ENCODE measurements at regions not wholly inside any gene's neighbourhood (a gene's known extent, or its start where the extent isn't known, plus 50 kb on each side); places are given as distances from the start of the nearest gene placed in this dataset.

GRCh38 chr19:28521614-28522544, 691.1 kb downstream of the UQCRFS1 start:
- DNase-seq, result no peak

DNA sequence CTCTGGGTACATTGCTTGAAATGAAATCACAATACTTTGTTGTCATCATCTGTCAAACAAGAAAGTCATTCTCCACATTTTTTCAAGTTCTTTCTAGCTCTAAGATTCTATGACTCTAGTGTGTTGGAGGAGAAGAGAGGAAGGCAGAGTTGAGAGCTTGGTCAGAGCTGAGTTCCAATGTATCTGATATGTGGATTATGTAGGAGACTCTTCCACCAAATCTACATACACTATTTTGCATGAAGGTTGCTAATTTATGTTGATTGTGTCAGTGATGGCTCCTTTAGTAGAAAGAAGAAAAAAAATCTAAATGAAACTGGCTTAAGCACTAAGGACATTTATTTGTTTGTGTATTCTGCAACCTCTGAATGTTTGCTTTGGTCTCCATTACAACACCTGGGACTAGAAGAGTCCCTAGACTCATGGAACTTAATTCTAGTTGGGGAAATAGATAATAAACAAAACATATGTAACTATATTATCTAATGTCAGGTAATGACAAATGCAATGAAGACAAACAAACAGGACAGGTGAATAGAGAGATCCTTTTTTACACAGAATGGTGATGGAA, 691.9 kb downstream of the UQCRFS1 start:
- no peak for DNase-seq

GRCh38 chr19:28519952-28520861, 692.7 kb downstream of the UQCRFS1 start:
- DNase-seq, result no peak

DNA sequence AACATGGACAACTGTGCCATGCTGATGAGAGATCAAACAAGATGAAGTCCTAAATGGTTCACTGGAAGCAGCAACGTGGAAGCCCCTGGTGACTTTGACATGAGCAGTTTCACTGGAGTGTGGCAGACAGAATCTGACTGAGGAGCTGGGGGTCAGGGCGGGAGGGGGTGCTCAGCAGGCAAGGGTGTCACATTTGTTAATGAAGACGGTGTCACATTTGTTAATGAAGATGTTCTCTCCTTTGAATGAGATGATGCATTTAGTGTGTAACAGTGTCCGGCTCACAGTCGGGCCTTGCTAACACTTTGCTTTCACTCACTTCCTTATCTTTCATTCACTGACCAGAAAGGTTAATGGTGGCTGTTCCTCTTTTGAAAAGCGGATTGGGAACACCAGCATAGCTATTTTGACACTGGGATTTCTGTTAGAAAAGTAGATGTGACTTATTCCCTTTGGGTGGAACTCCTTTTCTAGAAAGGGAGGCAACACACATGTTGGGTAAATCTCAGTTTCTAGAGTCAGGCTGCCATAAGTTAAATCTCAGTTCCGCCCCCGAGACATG, 693.7 kb downstream of the UQCRFS1 start:
- no peak for DNase-seq

DNA sequence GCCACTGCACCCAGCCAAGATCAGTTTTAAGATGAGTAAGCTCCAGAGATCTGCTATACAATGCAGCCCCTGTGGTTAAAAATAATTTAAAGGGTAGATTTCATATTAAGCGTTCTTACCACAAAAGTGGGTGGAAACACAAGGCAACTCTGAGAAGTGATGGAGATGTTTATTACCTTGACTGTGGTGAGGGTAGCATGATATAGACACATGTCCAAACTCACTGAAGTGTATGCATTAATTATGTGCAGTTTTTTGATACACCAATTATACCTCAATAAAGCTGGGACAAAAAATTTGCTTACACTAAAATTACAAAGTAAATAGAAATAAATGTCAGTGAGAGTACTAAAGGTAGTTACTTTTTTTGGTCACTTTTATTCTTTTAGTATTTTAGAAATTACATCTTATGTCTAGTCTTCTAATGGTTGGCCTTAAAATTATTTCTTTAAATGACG, 696.5 kb downstream of the UQCRFS1 start:
- no peak for DNase-seq

GRCh38 chr19:28514166-28514565, 698.8 kb downstream of the UQCRFS1 start:
- no peak for DNase-seq

GRCh38 chr19:28511655-28512054, 701.3 kb downstream of the UQCRFS1 start:
- DNase-seq, result no peak

- DNase-seq, result no peak
Measured at GRCh38 chr19:28509079-28509895, 703.7 kb downstream of the UQCRFS1 start.

DNA sequence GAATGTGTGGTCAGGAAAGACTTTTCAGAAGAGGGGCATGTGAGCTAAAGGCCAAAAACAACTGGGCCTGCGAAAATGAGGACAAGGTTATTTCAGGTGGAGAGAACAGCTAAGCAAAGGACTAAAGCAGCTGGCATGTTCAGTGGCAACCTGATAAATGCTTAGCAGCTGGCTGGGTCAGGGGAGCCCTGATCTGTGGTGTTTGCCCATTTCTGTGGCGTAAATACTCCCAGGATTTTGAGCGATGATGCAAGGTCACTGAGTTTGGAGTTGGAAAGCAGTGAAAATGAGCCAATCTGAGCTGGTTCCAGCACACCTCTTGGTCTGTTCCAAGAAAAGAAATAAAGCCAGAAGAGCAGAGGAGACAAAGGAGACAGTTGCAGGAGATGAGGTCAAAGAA, 704.3 kb downstream of the UQCRFS1 start:
- no peak for DNase-seq

DNA sequence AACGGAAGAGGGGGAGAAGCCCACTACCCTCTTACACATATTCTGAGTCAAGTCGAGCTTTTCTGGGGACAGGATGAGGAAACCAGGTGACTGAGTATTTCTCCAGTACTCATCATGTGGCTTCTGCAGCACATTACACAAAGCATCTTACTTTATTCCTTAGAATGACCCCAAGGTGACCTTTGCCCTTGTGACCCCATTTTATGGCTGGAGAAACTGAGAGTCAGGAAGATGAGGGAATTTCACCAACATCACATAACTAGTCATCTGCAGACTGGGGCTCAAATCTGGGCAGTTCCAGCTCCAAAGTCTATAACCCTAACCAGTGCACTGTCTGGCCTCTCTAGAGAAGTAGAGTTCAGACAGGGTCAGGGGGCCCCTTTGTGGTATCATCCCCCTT, 707.0 kb downstream of the UQCRFS1 start:
- DNase-seq, result no peak

- no peak for DNase-seq
Measured at GRCh38 chr19:28505134-28505533, 707.8 kb downstream of the UQCRFS1 start.

DNA sequence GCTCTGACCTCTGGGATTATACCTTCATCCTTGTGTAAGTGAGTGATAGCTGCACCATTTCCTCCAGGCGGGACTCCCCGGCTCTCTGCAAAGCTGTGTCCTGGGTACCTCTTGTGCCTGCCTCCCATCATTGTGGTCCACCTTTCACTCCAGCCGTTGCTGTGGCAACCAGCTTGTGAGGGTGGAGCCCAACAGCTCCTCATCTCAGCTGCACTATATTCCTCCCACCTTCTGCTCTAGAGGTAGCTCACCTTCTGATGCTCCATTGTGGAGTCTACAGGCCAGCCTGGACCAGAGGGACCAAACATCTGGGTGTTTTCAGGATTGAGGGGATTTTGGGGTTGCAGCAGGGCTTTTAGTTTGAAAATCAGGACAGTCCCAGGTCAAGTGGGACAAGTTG, 708.2 kb downstream of the UQCRFS1 start:
- DNase-seq, result no peak

DNA sequence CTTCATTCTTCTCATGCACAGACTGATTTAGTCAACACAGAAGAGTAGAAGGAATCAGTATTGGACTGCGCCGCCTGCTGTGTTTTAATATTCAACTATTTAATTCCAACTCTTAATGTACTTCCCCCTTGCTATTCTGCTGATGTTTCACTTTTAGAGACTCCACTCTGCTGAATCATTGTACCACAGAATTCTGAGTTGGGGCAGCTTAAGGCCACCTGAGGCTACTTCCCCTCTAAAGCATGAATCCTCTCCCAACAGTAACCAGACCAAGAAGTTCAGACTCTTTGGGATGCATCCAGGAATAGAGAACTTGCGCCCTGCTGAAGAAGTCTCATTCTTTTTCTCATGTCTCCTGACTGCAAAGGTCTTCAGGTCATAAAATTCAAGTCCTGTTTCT, 708.8 kb downstream of the UQCRFS1 start:
- DNase-seq, result no peak

GRCh38 chr19:28502879-28503734, 709.8 kb downstream of the UQCRFS1 start:
- no peak for DNase-seq

GRCh38 chr19:28501976-28502375, 711.0 kb downstream of the UQCRFS1 start:
- no peak for DNase-seq

GRCh38 chr19:28500982-28501630, 711.8 kb downstream of the UQCRFS1 start:
- DNase-seq, result no peak

- DNase-seq, result no peak
Measured at GRCh38 chr19:28500296-28500695, 712.7 kb downstream of the UQCRFS1 start.

DNA sequence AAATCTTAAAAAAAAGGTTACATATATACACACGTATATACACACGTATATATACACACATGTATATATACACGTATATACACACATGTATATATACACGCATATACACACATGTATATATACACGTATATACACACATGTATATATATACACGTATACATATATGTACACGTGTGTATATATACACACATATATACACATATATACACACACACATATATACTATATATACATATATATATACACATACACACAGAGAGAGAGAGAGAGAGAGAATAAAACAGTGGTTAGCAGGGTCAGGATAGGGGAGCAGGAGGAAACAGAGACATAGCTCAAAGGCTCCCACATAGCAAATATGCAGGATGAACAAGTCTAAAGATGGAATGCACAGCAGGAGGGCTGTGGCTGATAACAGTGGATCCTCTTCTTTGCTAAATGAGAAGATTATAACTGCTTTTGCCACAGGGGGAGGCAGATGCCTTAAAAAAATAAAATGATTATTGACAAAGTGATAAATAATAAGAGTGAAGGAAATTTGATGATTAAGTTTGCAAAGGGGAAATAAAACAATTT, 714.5 kb downstream of the UQCRFS1 start:
- DNase-seq, result no peak

DNA sequence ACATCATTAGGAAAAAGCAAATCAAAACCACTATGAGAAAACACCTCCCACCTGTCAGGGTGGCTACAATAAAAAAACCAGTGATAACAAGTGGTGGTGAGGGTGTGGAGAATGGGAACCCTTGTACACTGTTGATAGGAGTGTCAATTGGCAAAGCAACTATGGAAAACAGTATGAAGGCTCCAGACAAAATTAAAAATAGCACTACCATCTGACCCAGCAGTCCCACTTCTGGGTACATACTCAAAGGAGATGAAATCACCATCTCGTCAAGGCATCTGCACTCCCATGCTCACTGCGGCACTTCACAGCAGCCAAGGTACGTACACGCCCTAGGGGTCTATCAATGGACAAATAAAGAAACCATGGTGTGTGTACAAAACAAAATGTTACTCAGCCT, 715.1 kb downstream of the UQCRFS1 start:
- no peak for DNase-seq

DNA sequence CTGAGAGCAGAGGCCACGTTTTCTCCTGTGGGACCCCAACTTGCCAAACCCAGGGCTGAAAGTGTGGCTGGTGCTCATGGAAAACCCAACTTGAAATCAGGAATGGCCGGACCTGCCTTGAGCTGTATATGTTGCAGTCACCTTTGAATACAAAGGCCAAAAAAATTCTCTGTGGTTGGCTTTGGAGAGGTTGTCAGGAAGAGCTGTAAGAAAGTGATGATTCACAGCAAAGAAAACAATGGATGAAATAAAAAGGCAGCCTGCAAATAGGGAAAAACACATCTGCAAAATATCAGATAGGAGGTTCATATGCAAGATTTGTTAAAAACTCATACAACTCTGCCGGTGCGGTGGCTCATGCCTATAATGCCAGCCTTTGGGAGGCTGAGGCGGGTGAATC, 715.8 kb downstream of the UQCRFS1 start:
- DNase-seq, result no peak
